ENCODE measurements at regions not wholly inside any gene's neighbourhood (a gene's known extent, or its start where the extent isn't known, plus 50 kb on each side); places are given as distances from the start of the nearest gene placed in this dataset.

- DNase-seq: no peak
Measured at GRCh38 chr2:116366212-116366611, 1448.3 kb upstream of the DDX18 start.

GRCh38 chr2:116378786-116379185, 1435.7 kb upstream of the DDX18 start:
- no peak for DNase-seq

- no peak for DNase-seq
Measured at GRCh38 chr2:116411211-116411610, 1403.3 kb upstream of the DDX18 start.

GRCh38 chr2:116413659-116414058, 1400.8 kb upstream of the DDX18 start:
- DNase-seq: no peak

GRCh38 chr2:116416731-116417377, 1397.6 kb upstream of the DDX18 start:
- peak; percentile 47 for DNase-seq

GRCh38 chr2:116435648-116436047, 1378.8 kb upstream of the DDX18 start:
- DNase-seq: no peak

- no peak for DNase-seq
Measured at GRCh38 chr2:116440104-116440653, 1374.3 kb upstream of the DDX18 start.

GRCh38 chr2:116442418-116442817, 1372.1 kb upstream of the DDX18 start:
- DNase-seq: no peak

- DNase-seq: no peak
Measured at GRCh38 chr2:116444256-116444872, 1370.1 kb upstream of the DDX18 start.

GRCh38 chr2:116450990-116451389, 1363.5 kb upstream of the DDX18 start:
- DNase-seq: no peak

GRCh38 chr2:116452651-116453050, 1361.8 kb upstream of the DDX18 start:
- DNase-seq: peak; percentile 40

GRCh38 chr2:116456429-116456828, 1358.1 kb upstream of the DDX18 start:
- DNase-seq: no peak

- no peak for DNase-seq
Measured at GRCh38 chr2:116467243-116467642, 1347.2 kb upstream of the DDX18 start.

- no peak for DNase-seq
Measured at GRCh38 chr2:116477229-116477628, 1337.3 kb upstream of the DDX18 start.

GRCh38 chr2:116487336-116487735, 1327.2 kb upstream of the DDX18 start:
- no peak for DNase-seq

GRCh38 chr2:116489292-116489691, 1325.2 kb upstream of the DDX18 start:
- DNase-seq: no peak

GRCh38 chr2:116489944-116490343, 1324.5 kb upstream of the DDX18 start:
- DNase-seq: peak; percentile 44

- peak; percentile 51 for DNase-seq
Measured at GRCh38 chr2:116490511-116491145, 1323.9 kb upstream of the DDX18 start.

GRCh38 chr2:116491292-116491691, 1323.2 kb upstream of the DDX18 start:
- DNase-seq: no peak

- no peak for DNase-seq
Measured at GRCh38 chr2:116499389-116499788, 1315.1 kb upstream of the DDX18 start.

- DNase-seq: peak; percentile 11
Measured at GRCh38 chr2:116510117-116510671, 1304.3 kb upstream of the DDX18 start.

GRCh38 chr2:116511426-116511825, 1303.1 kb upstream of the DDX18 start:
- no peak for DNase-seq

GRCh38 chr2:116513991-116514390, 1300.5 kb upstream of the DDX18 start:
- DNase-seq: no peak

- no peak for DNase-seq
Measured at GRCh38 chr2:116517936-116518335, 1296.6 kb upstream of the DDX18 start.

Data from fibroblast of skin of right biceps (primary cell).